WTC11 (cell line): ENCODE measurements at regions not wholly inside any gene's neighbourhood (a gene's known extent, or its start where the extent isn't known, plus 50 kb on each side); places are given as distances from the start of the nearest gene placed in this dataset.

ENCODE experiments used
- ATAC-seq: fragments of 200-7000 bp; cut with Tn5 transposase; 2 replicates; pipeline ENCODE4 v1.10.0; 2021; ENCODE audit warnings: mild to moderate bottlenecking, moderate library complexity
- CTCF ChIA-PET: fragments of 300-600 bp; sonication (Branson Sonifier 250); formaldehyde crosslinking; loops from one replicate; lab custom pipeline; 2021; ENCODE audit warnings: antibody characterized with exemption; lab: Charles Lee
- POLR2A ChIA-PET: fragments of 350-600 bp; sonication (Branson Sonifier 250); formaldehyde crosslinking; loops from one replicate; lab custom pipeline; 2021; ENCODE audit warnings: antibody characterized with exemption; lab: Charles Lee
- DNase-seq: peaks from one replicate; pipeline ENCODE4 v3.0.0; 2021; ENCODE audit warnings: low spot score
- H3K27ac Mint-ChIP-seq: 2 replicates; pipeline ENCODE4 v1.8.0; 2021; ENCODE audit warnings: mixed read lengths
- H3K27me3 Mint-ChIP-seq: 2 replicates; pipeline ENCODE4 v1.8.0; 2021; ENCODE audit warnings: low read depth, mild to moderate bottlenecking, moderate library complexity, mixed read lengths
- H3K36me3 Mint-ChIP-seq: 2 replicates; pipeline ENCODE4 v1.8.0; 2021; ENCODE audit warnings: mixed read lengths
- H3K4me1 Mint-ChIP-seq: 2 replicates; pipeline ENCODE4 v1.8.0; 2022; ENCODE audit warnings: mixed read lengths
- H3K4me3 Mint-ChIP-seq: 2 replicates; pipeline ENCODE4 v1.8.0; 2021; ENCODE audit warnings: mild to moderate bottlenecking, moderate library complexity, mixed read lengths
- H3K9me3 Mint-ChIP-seq: 2 replicates; pipeline ENCODE4 v1.8.0; 2021; ENCODE audit warnings: mixed read lengths
- AR ChIP-seq: fragments of 250-450 bp; sonication (Bioruptor Pico); IDR thresholded peaks from 2 replicates; pipeline ENCODE4 v1.9.0; 2021; ENCODE audit warnings: mild to moderate bottlenecking
- ARID4B ChIP-seq: sonication (generic); formaldehyde crosslinking; IDR thresholded peaks from 2 replicates; pipeline ENCODE4 v1.8.0; 2023; ENCODE audit warnings: missing genetic modification reagents, mild to moderate bottlenecking, borderline replicate concordance
- CTCF ChIP-seq: fragments of 200-600 bp; IDR thresholded peaks from 2 replicates; pipeline ENCODE4 v1.8.0; 2022; ENCODE audit warnings: antibody characterized with exemption
- ELF4 ChIP-seq: sonication (generic); formaldehyde crosslinking; IDR thresholded peaks from 2 replicates; pipeline ENCODE4 v1.8.1; 2022; ENCODE audit warnings: low read depth, mild to moderate bottlenecking, moderate library complexity, missing genetic modification reagents
- ESRRA ChIP-seq: sonication (generic); formaldehyde crosslinking; IDR thresholded peaks from 2 replicates; pipeline ENCODE4 v1.8.1; 2022; ENCODE audit warnings: mild to moderate bottlenecking, missing genetic modification reagents, borderline replicate concordance
- GRHL2 ChIP-seq: fragments of 250-450 bp; sonication (Bioruptor Pico); IDR thresholded peaks from 2 replicates; pipeline ENCODE4 v1.8.0; 2022; ENCODE audit warnings: mild to moderate bottlenecking, moderate library complexity; ENCODE audit not compliant: insufficient replicate concordance, severe bottlenecking
- HMGA2 ChIP-seq: fragments of 250-450 bp; sonication (Bioruptor Pico); IDR thresholded peaks from 2 replicates; pipeline ENCODE4 v1.4.0; 2021; ENCODE audit warnings: mild to moderate bottlenecking, moderate library complexity
- IRF1 ChIP-seq: sonication (generic); formaldehyde crosslinking; IDR thresholded peaks from 2 replicates; pipeline ENCODE4 v1.8.0; 2023; ENCODE audit warnings: missing genetic modification reagents
- MYBL2 ChIP-seq: sonication (generic); formaldehyde crosslinking; IDR thresholded peaks from 2 replicates; pipeline ENCODE4 v1.8.1; 2023; ENCODE audit warnings: mild to moderate bottlenecking, moderate library complexity, missing genetic modification reagents
- SMAD3 ChIP-seq: sonication (generic); formaldehyde crosslinking; IDR thresholded peaks from 2 replicates; pipeline ENCODE4 v1.8.0; 2022; ENCODE audit warnings: missing genetic modification reagents, mild to moderate bottlenecking, borderline replicate concordance
- TEAD4 ChIP-seq: sonication (generic); formaldehyde crosslinking; IDR thresholded peaks from 2 replicates; pipeline ENCODE4 v1.8.0; 2022; ENCODE audit warnings: mild to moderate bottlenecking, missing genetic modification reagents
- USF1 ChIP-seq: sonication (generic); formaldehyde crosslinking; IDR thresholded peaks from 2 replicates; pipeline ENCODE4 v1.8.0; 2022; ENCODE audit warnings: mild to moderate bottlenecking, missing genetic modification reagents
- USF2 ChIP-seq: sonication (generic); formaldehyde crosslinking; IDR thresholded peaks from 2 replicates; pipeline ENCODE4 v1.8.1; 2023; ENCODE audit warnings: mild to moderate bottlenecking, missing genetic modification reagents, moderate library complexity
- ZNF219 ChIP-seq: sonication (generic); formaldehyde crosslinking; IDR thresholded peaks from 2 replicates; pipeline ENCODE4 v1.8.0; 2023; ENCODE audit warnings: missing genetic modification reagents, mild to moderate bottlenecking, borderline replicate concordance
- ZNF263 ChIP-seq: sonication (generic); formaldehyde crosslinking; IDR thresholded peaks from 2 replicates; pipeline ENCODE4 v1.8.1; 2022; ENCODE audit warnings: low read depth, mild to moderate bottlenecking, moderate library complexity, missing genetic modification reagents
- ZNF281 ChIP-seq: sonication (generic); formaldehyde crosslinking; IDR thresholded peaks from 2 replicates; pipeline ENCODE4 v1.8.0; 2023; ENCODE audit warnings: mild to moderate bottlenecking, missing genetic modification reagents

GRCh38 chr7:106374437-106374836 is 89.7 kb upstream of the NAMPT start:
- Mint-ChIP-seq H3K9me3 (no peaks in the 10 kb centered on the region), H3K27me3 (peaks cover 2% of the 10 kb centered on the region; the same call in 1 of the 2 replicates), H3K27ac (no peak overlapping the region), H3K4me1 (no peaks in the 10 kb centered on the region), H3K36me3 (no peaks in the 10 kb centered on the region)
- no peak for DNase-seq
- CTCF ChIA-PET: no interaction called here
- no peak for TF ChIP-seq SMAD3 (CRISPR knock-in tag)
- TF ChIP-seq, all 79 proteins: peak for 0
- POLR2A ChIA-PET: no interaction called here
- no peak overlapping the region for H3K4me3 Mint-ChIP-seq
- no peak for ATAC-seq

GRCh38 chr7:106372595-106373318 is 88.0 kb upstream of the NAMPT start:
- POLR2A ChIA-PET: no interaction called here
- TF ChIP-seq USF2 (CRISPR knock-in tag) (no peak), USF1 (no peak), ESRRA (CRISPR knock-in tag) (no peak), ELF4 (CRISPR knock-in tag) (no peak)
- Mint-ChIP-seq H3K4me1 (no peaks in the 10 kb centered on the region), H3K27ac (no peak overlapping the region), H3K4me3 (no peak overlapping the region), H3K36me3 (no peaks in the 10 kb centered on the region), H3K9me3 (no peaks in the 10 kb centered on the region), H3K27me3 (no peaks in the 10 kb centered on the region)
- ATAC-seq (no peak; the same call in 1 of the 2 replicates), DNase-seq (no peak)
- CTCF ChIA-PET: interaction anchor here (1.2 kb wide), 1 partner anchor 196 kb away, joined by 4 read pairs; no protein-coding TSS in a partner anchor

GRCh38 chr7:106372126-106372525 is 87.3 kb upstream of the NAMPT start:
- no peaks in the 10 kb centered on the region for H3K36me3 Mint-ChIP-seq
- no peak overlapping the region for H3K4me3 Mint-ChIP-seq
- H3K27me3 Mint-ChIP-seq: no peaks in the 10 kb centered on the region
- H3K27ac Mint-ChIP-seq: no peak overlapping the region
- H3K4me1 Mint-ChIP-seq: no peaks in the 10 kb centered on the region
- no peaks in the 10 kb centered on the region for H3K9me3 Mint-ChIP-seq
- DNase-seq: no peak
- POLR2A ChIA-PET: no interaction called here
- no peak for ATAC-seq
- CTCF ChIA-PET: no interaction called here
- TF ChIP-seq ARID4B (CRISPR knock-in tag): no peak
- TF ChIP-seq ZNF281: no peak
- TF ChIP-seq ZNF219: no peak
- TF ChIP-seq MYBL2 (CRISPR knock-in tag): no peak
- TF ChIP-seq CTCF: no peak
- no peak for TF ChIP-seq ZNF263 (CRISPR knock-in tag)
- no peak for TF ChIP-seq AR (CRISPR knock-in tag)
- TF ChIP-seq IRF1 (CRISPR knock-in tag): no peak
- no peak for TF ChIP-seq TEAD4
- TF ChIP-seq GRHL2 (CRISPR knock-in tag): no peak
- no peak for TF ChIP-seq SMAD3 (CRISPR knock-in tag)
- no peak for TF ChIP-seq HMGA2 (CRISPR knock-in tag)
